ENCODE measurements at regions not wholly inside any gene's neighbourhood (a gene's known extent, or its start where the extent isn't known, plus 50 kb on each side); places are given as distances from the start of the nearest gene placed in this dataset.

DNA sequence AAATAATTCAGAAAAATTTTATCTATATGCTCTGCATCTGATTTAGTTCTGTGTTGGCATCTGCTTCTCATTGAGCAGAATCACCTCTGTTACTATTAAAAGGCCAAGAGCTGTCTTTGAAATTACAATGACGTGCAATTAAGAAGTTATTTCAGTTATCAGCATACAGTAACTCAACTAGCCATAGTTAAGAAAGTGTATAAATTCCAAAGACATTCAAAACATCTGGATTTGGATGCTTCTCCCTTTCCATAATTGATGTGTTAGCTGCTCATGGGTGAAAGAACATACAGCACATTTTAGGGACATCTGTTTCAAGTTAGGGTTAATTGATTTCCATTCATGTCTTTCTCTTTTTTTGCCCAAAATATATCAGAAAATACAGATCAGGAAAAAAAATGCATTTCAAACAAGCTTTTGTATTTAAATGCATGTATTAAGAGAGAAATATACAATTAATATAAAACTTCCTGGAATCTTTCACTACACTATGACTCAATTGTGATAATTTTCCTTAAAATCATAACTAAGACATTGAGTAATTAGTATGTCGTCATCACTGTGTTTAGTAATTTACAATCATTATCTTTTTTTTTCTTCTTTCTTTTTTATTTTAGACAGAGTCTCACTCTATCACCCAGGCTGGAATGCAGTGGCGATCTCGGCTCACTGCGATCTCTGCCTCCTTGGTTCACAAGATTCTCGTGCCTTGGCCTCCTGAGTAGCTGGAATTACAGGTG is 82.7 kb upstream of the MBNL1 start:
- Histone ChIP-seq H2BK15ac (ENCODE audit: low read length) (no peak overlapping the region), H3K79me1 (ENCODE audit: low read depth, low read length) (no peaks in the 10 kb centered on the region), H3K4me2 (ENCODE audit: insufficient read depth in 1 of 2, low read depth in 2 of 2, low read length in 2 of 2) (no peak overlapping the region), H4K5ac (ENCODE audit: insufficient read length, low read depth, low read length) (no peak overlapping the region), H4K8ac (ENCODE audit: extremely low read depth, insufficient read depth, low read length) (no peak overlapping the region), H4K20me1 (replicated peaks in 1 of 2; ENCODE audit: control insufficient read depth in 1 of 2, insufficient read depth in 2 of 2, low read length in 2 of 2) (peaks cover 0 to 1% of the 10 kb centered on the region in 2 experiments), H3K79me2 (ENCODE audit: control insufficient read depth in 1 of 2, insufficient read depth in 2 of 2, low read length in 2 of 2) (no peaks in the 10 kb centered on the region), H3K4me3 (ENCODE audit: extremely low read depth in 1 of 4, insufficient read depth in 2 of 4, low read depth in 3 of 4, low read length in 4 of 4) (no peak overlapping the region), H4K91ac (replicated peaks; ENCODE audit: insufficient read length, low read length) (no peak overlapping the region), H2BK5ac (ENCODE audit: low read depth, low read length) (no peak overlapping the region), H2BK120ac (replicated peaks; ENCODE audit: low read depth, low read length) (no peak overlapping the region), H3K9ac (replicated peaks in 1 of 4; ENCODE audit: extremely low read depth in 1 of 4, low read depth in 3 of 4, low read length in 3 of 4) (no peak overlapping the region), H3K4me1 (replicated peaks in 1 of 4; ENCODE audit: control insufficient read depth in 3 of 4, insufficient read depth in 4 of 4, low read length in 3 of 4) (no peaks in the 10 kb centered on the region), H2AK5ac (ENCODE audit: low read depth, low read length) (no peak overlapping the region), H3K14ac (ENCODE audit: insufficient read length) (no peak overlapping the region), H3K4ac (replicated peaks; ENCODE audit: insufficient read length, low read depth, low read length) (no peak overlapping the region), H3K27ac (ENCODE audit: low read depth, low read length) (no peak overlapping the region), H3K36me3 (ENCODE audit: control insufficient read depth in 2 of 4, insufficient read depth in 4 of 4, low read length in 3 of 4) (no peaks in the 10 kb centered on the region), H3K18ac (ENCODE audit: extremely low read depth, low read length) (no peak overlapping the region), H3K23ac (ENCODE audit: insufficient read length) (no peak overlapping the region), H3K23me2 (ENCODE audit: low read depth, low read length) (no peaks in the 10 kb centered on the region), H3K27me3 (replicated peaks in 1 of 4; ENCODE audit: control insufficient read depth in 3 of 4, extremely low read depth in 1 of 4, insufficient read depth in 3 of 4, low read length in 3 of 4) (no peaks in the 10 kb centered on the region), H2BK20ac (ENCODE audit: low read length) (no peak overlapping the region), H2BK12ac (ENCODE audit: low read depth, low read length) (no peak overlapping the region), H3K9me3 (ENCODE audit: insufficient read depth in 2 of 2, low read depth in 1 of 2, low read length in 1 of 2) (no peaks in the 10 kb centered on the region), H3K56ac (replicated peaks; ENCODE audit: insufficient read length, low read depth, low read length) (no peak overlapping the region), H2AFZ (ENCODE audit: low read length) (no peak overlapping the region)
- 93% methylated on average over 6 of the region's 6 CpGs; no CpG with 5 or more reads in 1 of the 2 experiments for WGBS, 2 experiments (ENCODE audit: extremely low coverage in 1 of 2, insufficient coverage in 1 of 2, insufficient read length in 1 of 2, insufficient replicate concordance in 2 of 2, low coverage in 1 of 2, low lambda C conversion rate in 2 of 2, missing lambda C conversion rate in 1 of 2)
- CTCF ChIA-PET (ENCODE audit: partially characterized antibody): interaction anchor here (0.6 to 5.7 kb wide), 6 partner anchors 9 to 1080 kb away, joined by 3 to 71 read pairs (median 5); no protein-coding TSS in a partner anchor
- FAIRE-seq (no peak), DNase-seq (ENCODE audit: low read depth in 1 of 2, low spot score in 2 of 2) (no peak)
- POLR2A ChIA-PET (ENCODE audit: partially characterized antibody): no interaction called here
- TF ChIP-seq, protein P1, sequence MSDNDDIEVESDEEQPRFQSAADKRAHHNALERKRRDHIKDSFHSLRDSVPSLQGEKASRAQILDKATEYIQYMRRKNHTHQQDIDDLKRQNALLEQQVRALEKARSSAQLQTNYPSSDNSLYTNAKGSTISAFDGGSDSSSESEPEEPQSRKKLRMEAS (IDR thresholded peaks at IDR 0.05): no peak
- TF ChIP-seq POLR2AphosphoS5 (IDR thresholded peaks at IDR 0.05; ENCODE audit: low read depth, low read length) (no peak), RFX5 (IDR thresholded peaks at IDR 0.05; ENCODE audit: borderline replicate concordance, low read depth, low read length) (no peak), BRCA1 (IDR thresholded peaks at IDR 0.05; ENCODE audit: low read depth, low read length) (no peak), ZNF274 (IDR thresholded peaks at IDR 0.05; ENCODE audit: borderline replicate concordance, extremely low read depth, low read length) (no peak), TAF7 (optimal IDR thresholded peaks at IDR 0.05; ENCODE audit: borderline replicate concordance, low read depth, low read length) (no peak), NRF1 (IDR thresholded peaks at IDR 0.05; ENCODE audit: low read depth, low read length) (no peak), RBBP5 (IDR thresholded peaks at IDR 0.05; ENCODE audit: borderline replicate concordance, low read depth, low read length) (no peak), CBX5 (IDR thresholded peaks at IDR 0.05; ENCODE audit: low read depth, low read length) (no peak), FOSL1 (IDR thresholded peaks at IDR 0.05; ENCODE audit: insufficient read depth, low read depth, low read length) (no peak), SAP30 (IDR thresholded peaks at IDR 0.05; ENCODE audit: insufficient read depth, insufficient replicate concordance, low read length) (no peak), GABPA (IDR thresholded peaks at IDR 0.05; ENCODE audit: borderline replicate concordance, insufficient read depth, low read length) (no peak)
